Liver (tissue), 3 donors: ENCODE measurements at regions not wholly inside any gene's neighbourhood (a gene's known extent, or its start where the extent isn't known, plus 50 kb on each side); places are given as distances from the start of the nearest gene placed in this dataset.

Source experiments
- EGR1 ChIP-seq, 2 donors: IDR thresholded peaks; 2 replicates each; pipeline ENCODE4 v1.6.1; 2016 to 2018; ENCODE audit warnings: antibody characterized with exemption in 2 of 2, low read depth in 2 of 2
- GABPA ChIP-seq, 2 donors: IDR thresholded peaks in 1 of 2; conservative IDR thresholded peaks in 1 of 2; 2 replicates each; pipeline ENCODE4 v1.6.1; 2016; ENCODE audit warnings: antibody characterized with exemption in 2 of 2, mild to moderate bottlenecking in 1 of 2, moderate library complexity in 1 of 2
- JUND ChIP-seq, 2 donors: IDR thresholded peaks; 2 replicates each; pipeline ENCODE4 v1.6.1; 2016; ENCODE audit warnings: antibody characterized with exemption in 2 of 2
- RAD21 ChIP-seq, 2 donors: IDR thresholded peaks; 2 replicates each; pipeline ENCODE4 v1.6.1; 2016; ENCODE audit warnings: antibody characterized with exemption in 2 of 2, mild to moderate bottlenecking in 2 of 2
- SP1 ChIP-seq: IDR thresholded peaks from 2 replicates; pipeline ENCODE4 v1.6.1; 2018; ENCODE audit warnings: antibody characterized with exemption, mild to moderate bottlenecking
- TAF1 ChIP-seq: conservative IDR thresholded peaks from 2 replicates; pipeline ENCODE4 v1.6.1; 2016; ENCODE audit warnings: antibody characterized with exemption, mild to moderate bottlenecking
- YY1 ChIP-seq: IDR thresholded peaks from 2 replicates; pipeline ENCODE4 v1.6.1; 2016; ENCODE audit warnings: antibody characterized with exemption, mild to moderate bottlenecking
- TF ChIP-seq, protein P1 (sequence below): fragments of 150-350 bp; IDR thresholded peaks from 2 replicates; pipeline ENCODE4 v1.5.1; 2017; ENCODE audit warnings: improper control_type of control experiment, low read depth, low read length; ENCODE audit not compliant: missing input control
- TF ChIP-seq, protein P2 (sequence below): IDR thresholded peaks from 2 replicates; pipeline ENCODE4 v1.6.1; 2016; ENCODE audit warnings: antibody characterized with exemption, mild to moderate bottlenecking
- TF ChIP-seq, protein P3 (sequence below): IDR thresholded peaks from 2 replicates; pipeline ENCODE4 v1.6.1; 2016; ENCODE audit warnings: antibody characterized with exemption
- TF ChIP-seq, protein P4 (sequence below): IDR thresholded peaks from 2 replicates; pipeline ENCODE4 v1.6.1; 2016; ENCODE audit warnings: antibody characterized with exemption
- TF ChIP-seq, protein P5 (sequence below): IDR thresholded peaks from 2 replicates; pipeline ENCODE4 v1.6.1; 2016; ENCODE audit warnings: antibody characterized with exemption
- donor health status: healthy.
- donor health status: healthy.

DNA sequence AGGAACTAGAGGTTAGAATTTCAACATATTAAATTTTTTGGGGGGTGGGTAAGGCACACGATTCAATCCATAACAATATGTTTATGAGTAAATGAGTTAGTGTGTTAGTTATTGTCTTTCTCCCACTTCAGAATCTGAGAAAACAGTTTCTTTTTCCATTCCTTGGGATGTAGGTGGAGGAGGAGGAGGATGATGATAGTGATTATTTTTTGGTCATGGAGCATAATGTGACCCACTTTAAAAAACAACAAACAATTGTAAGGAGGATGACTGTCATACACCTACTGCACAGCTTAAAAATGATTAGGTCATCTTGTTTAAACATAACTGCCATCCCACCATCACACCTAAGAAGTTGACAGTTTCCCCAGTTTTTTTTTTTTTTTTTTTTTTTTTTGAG lies 148.7 kb downstream of the CDRT15L2 start:
- TF ChIP-seq, protein P1, sequence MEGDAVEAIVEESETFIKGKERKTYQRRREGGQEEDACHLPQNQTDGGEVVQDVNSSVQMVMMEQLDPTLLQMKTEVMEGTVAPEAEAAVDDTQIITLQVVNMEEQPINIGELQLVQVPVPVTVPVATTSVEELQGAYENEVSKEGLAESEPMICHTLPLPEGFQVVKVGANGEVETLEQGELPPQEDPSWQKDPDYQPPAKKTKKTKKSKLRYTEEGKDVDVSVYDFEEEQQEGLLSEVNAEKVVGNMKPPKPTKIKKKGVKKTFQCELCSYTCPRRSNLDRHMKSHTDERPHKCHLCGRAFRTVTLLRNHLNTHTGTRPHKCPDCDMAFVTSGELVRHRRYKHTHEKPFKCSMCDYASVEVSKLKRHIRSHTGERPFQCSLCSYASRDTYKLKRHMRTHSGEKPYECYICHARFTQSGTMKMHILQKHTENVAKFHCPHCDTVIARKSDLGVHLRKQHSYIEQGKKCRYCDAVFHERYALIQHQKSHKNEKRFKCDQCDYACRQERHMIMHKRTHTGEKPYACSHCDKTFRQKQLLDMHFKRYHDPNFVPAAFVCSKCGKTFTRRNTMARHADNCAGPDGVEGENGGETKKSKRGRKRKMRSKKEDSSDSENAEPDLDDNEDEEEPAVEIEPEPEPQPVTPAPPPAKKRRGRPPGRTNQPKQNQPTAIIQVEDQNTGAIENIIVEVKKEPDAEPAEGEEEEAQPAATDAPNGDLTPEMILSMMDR, result no peak
- TF ChIP-seq TAF1, result no peak
- TF ChIP-seq RAD21 (IDR thresholded peaks at IDR 0.05), result no peak
- no peak for TF ChIP-seq JUND (IDR thresholded peaks at IDR 0.05)
- TF ChIP-seq, protein P2, sequence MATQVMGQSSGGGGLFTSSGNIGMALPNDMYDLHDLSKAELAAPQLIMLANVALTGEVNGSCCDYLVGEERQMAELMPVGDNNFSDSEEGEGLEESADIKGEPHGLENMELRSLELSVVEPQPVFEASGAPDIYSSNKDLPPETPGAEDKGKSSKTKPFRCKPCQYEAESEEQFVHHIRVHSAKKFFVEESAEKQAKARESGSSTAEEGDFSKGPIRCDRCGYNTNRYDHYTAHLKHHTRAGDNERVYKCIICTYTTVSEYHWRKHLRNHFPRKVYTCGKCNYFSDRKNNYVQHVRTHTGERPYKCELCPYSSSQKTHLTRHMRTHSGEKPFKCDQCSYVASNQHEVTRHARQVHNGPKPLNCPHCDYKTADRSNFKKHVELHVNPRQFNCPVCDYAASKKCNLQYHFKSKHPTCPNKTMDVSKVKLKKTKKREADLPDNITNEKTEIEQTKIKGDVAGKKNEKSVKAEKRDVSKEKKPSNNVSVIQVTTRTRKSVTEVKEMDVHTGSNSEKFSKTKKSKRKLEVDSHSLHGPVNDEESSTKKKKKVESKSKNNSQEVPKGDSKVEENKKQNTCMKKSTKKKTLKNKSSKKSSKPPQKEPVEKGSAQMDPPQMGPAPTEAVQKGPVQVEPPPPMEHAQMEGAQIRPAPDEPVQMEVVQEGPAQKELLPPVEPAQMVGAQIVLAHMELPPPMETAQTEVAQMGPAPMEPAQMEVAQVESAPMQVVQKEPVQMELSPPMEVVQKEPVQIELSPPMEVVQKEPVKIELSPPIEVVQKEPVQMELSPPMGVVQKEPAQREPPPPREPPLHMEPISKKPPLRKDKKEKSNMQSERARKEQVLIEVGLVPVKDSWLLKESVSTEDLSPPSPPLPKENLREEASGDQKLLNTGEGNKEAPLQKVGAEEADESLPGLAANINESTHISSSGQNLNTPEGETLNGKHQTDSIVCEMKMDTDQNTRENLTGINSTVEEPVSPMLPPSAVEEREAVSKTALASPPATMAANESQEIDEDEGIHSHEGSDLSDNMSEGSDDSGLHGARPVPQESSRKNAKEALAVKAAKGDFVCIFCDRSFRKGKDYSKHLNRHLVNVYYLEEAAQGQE, result no peak
- TF ChIP-seq YY1, result no peak
- TF ChIP-seq EGR1 (IDR thresholded peaks at IDR 0.05; ENCODE audit: low read depth in 2 of 2), result no peak
- TF ChIP-seq, protein P3, sequence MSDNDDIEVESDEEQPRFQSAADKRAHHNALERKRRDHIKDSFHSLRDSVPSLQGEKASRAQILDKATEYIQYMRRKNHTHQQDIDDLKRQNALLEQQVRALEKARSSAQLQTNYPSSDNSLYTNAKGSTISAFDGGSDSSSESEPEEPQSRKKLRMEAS, result no peak
- no peak for TF ChIP-seq GABPA (IDR thresholded peaks at IDR 0.05 in 1 of 2, conservative IDR thresholded peaks at IDR 0.05 in 1 of 2)
- TF ChIP-seq, protein P4, sequence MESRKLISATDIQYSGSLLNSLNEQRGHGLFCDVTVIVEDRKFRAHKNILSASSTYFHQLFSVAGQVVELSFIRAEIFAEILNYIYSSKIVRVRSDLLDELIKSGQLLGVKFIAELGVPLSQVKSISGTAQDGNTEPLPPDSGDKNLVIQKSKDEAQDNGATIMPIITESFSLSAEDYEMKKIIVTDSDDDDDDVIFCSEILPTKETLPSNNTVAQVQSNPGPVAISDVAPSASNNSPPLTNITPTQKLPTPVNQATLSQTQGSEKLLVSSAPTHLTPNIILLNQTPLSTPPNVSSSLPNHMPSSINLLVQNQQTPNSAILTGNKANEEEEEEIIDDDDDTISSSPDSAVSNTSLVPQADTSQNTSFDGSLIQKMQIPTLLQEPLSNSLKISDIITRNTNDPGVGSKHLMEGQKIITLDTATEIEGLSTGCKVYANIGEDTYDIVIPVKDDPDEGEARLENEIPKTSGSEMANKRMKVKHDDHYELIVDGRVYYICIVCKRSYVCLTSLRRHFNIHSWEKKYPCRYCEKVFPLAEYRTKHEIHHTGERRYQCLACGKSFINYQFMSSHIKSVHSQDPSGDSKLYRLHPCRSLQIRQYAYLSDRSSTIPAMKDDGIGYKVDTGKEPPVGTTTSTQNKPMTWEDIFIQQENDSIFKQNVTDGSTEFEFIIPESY, result no peak
- TF ChIP-seq SP1, result no peak
- TF ChIP-seq, protein P5, sequence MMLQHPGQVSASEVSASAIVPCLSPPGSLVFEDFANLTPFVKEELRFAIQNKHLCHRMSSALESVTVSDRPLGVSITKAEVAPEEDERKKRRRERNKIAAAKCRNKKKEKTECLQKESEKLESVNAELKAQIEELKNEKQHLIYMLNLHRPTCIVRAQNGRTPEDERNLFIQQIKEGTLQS, result no peak
